Cerebellar cortex (tissue), 1 donor: ENCODE measurements at regions not wholly inside any gene's neighbourhood (a gene's known extent, or its start where the extent isn't known, plus 50 kb on each side); places are given as distances from the start of the nearest gene placed in this dataset.

Experiments
- DNase-seq: peaks from one replicate; pipeline ENCODE4 v3.0.0-alpha.2; 2015; ENCODE audit warnings: low spot score

GRCh38 chr6:88339761-88340160, 173.6 kb upstream of the CNR1 start:
- no peak for DNase-seq

- DNase-seq: no peak
These were observed 155.2 kb upstream of the CNR1 start for GRCh38 chr6:88321306-88321705.

- DNase-seq: no peak
These were observed 145.4 kb upstream of the CNR1 start for GRCh38 chr6:88311561-88311960.

- DNase-seq: no peak
These were observed 138.4 kb upstream of the CNR1 start for GRCh38 chr6:88304520-88304919.

GRCh38 chr6:88302769-88303225, 136.7 kb upstream of the CNR1 start:
- DNase-seq: no peak

- no peak for DNase-seq
These were observed 136.0 kb upstream of the CNR1 start for GRCh38 chr6:88301888-88302768.

GRCh38 chr6:88301256-88301655, 135.1 kb upstream of the CNR1 start:
- DNase-seq: no peak

GRCh38 chr6:88298066-88298845, 132.1 kb upstream of the CNR1 start:
- DNase-seq: peak; percentile 59

GRCh38 chr6:88296694-88297093, 130.5 kb upstream of the CNR1 start:
- no peak for DNase-seq

- DNase-seq: no peak
These were observed 129.5 kb upstream of the CNR1 start for GRCh38 chr6:88295663-88296062.

- no peak for DNase-seq
These were observed 128.6 kb upstream of the CNR1 start for GRCh38 chr6:88294702-88295101.

GRCh38 chr6:88290411-88290810, 124.3 kb upstream of the CNR1 start:
- DNase-seq: no peak

- DNase-seq: no peak
These were observed 121.5 kb upstream of the CNR1 start for GRCh38 chr6:88287696-88288095.

GRCh38 chr6:88276331-88276730, 110.2 kb upstream of the CNR1 start:
- DNase-seq: no peak

- no peak for DNase-seq
These were observed 102.4 kb upstream of the CNR1 start for GRCh38 chr6:88268508-88268907.

- DNase-seq: peak; percentile 57
These were observed 100.0 kb upstream of the CNR1 start for GRCh38 chr6:88266126-88266525.

- DNase-seq: no peak
These were observed 97.4 kb upstream of the CNR1 start for GRCh38 chr6:88263591-88263990.

GRCh38 chr6:88262332-88262731, 96.2 kb upstream of the CNR1 start:
- no peak for DNase-seq

GRCh38 chr6:88251301-88251700, 85.2 kb upstream of the CNR1 start:
- no peak for DNase-seq

- DNase-seq: no peak
These were observed 82.7 kb upstream of the CNR1 start for GRCh38 chr6:88248709-88249321.

GRCh38 chr6:88246654-88247053, 80.5 kb upstream of the CNR1 start:
- no peak for DNase-seq

- DNase-seq: no peak
These were observed 78.6 kb upstream of the CNR1 start for GRCh38 chr6:88244721-88245120.

- peak; percentile 70 for DNase-seq
These were observed 72.8 kb upstream of the CNR1 start for GRCh38 chr6:88238901-88239300.
